HepG2 (cell line): ENCODE measurements at regions not wholly inside any gene's neighbourhood (a gene's known extent, or its start where the extent isn't known, plus 50 kb on each side); places are given as distances from the start of the nearest gene placed in this dataset.

Experiments used
- MAFG ChIP-seq: sonication (generic); formaldehyde crosslinking; IDR thresholded peaks from 2 replicates; pipeline ENCODE4 v1.5.1; 2020; ENCODE audit warnings: mild to moderate bottlenecking, missing genetic modification reagents
- NAIF1 ChIP-seq: sonication (generic); formaldehyde crosslinking; IDR thresholded peaks from 2 replicates; pipeline ENCODE4 v1.5.0; 2020; ENCODE audit warnings: mild to moderate bottlenecking, missing genetic modification reagents, borderline replicate concordance
- ZFX ChIP-seq: sonication (generic); formaldehyde crosslinking; IDR thresholded peaks from 2 replicates; pipeline ENCODE4 v1.4.0; 2020; ENCODE audit warnings: mild to moderate bottlenecking, low read depth, missing genetic modification reagents, moderate library complexity
- TF ChIP-seq, protein P1 (sequence below): sonication (generic); formaldehyde crosslinking; IDR thresholded peaks from 2 replicates; pipeline ENCODE4 v1.5.0; 2020; ENCODE audit warnings: mild to moderate bottlenecking, missing genetic modification reagents, moderate library complexity

GRCh38 chr1:73887412-73887811, 310.6 kb downstream of the LRRIQ3 start:
- TF ChIP-seq, protein P1, sequence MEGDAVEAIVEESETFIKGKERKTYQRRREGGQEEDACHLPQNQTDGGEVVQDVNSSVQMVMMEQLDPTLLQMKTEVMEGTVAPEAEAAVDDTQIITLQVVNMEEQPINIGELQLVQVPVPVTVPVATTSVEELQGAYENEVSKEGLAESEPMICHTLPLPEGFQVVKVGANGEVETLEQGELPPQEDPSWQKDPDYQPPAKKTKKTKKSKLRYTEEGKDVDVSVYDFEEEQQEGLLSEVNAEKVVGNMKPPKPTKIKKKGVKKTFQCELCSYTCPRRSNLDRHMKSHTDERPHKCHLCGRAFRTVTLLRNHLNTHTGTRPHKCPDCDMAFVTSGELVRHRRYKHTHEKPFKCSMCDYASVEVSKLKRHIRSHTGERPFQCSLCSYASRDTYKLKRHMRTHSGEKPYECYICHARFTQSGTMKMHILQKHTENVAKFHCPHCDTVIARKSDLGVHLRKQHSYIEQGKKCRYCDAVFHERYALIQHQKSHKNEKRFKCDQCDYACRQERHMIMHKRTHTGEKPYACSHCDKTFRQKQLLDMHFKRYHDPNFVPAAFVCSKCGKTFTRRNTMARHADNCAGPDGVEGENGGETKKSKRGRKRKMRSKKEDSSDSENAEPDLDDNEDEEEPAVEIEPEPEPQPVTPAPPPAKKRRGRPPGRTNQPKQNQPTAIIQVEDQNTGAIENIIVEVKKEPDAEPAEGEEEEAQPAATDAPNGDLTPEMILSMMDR (CRISPR knock-in tag), result no peak
- TF ChIP-seq ZFX (CRISPR knock-in tag) (no peak), MAFG (CRISPR knock-in tag) (no peak), NAIF1 (CRISPR knock-in tag) (no peak)
